IMR-90 (cell line): ENCODE measurements at regions not wholly inside any gene's neighbourhood (a gene's known extent, or its start where the extent isn't known, plus 50 kb on each side); places are given as distances from the start of the nearest gene placed in this dataset.

Experiments
- MAFK ChIP-seq: IDR thresholded peaks from 2 replicates; pipeline ENCODE4 v1.6.1; 2012; ENCODE audit warnings: low read depth, low read length, improper control_type of control experiment
- MXI1 ChIP-seq: IDR thresholded peaks from 2 replicates; pipeline ENCODE4 v1.6.1; 2012; ENCODE audit warnings: low read depth, mild to moderate bottlenecking, low read length, moderate library complexity, borderline replicate concordance
- POLR2A ChIP-seq: IDR thresholded peaks from 2 replicates; pipeline ENCODE4 v1.6.1; 2012; ENCODE audit warnings: mild to moderate bottlenecking, low read depth, low read length
- SMC3 ChIP-seq: fragments of 150-350 bp; IDR thresholded peaks from 2 replicates; pipeline ENCODE4 v1.6.1; 2016; ENCODE audit warnings: low read depth, mild to moderate bottlenecking, antibody characterized with exemption, low read length, moderate library complexity
- TF ChIP-seq, protein P1 (sequence below): conservative IDR thresholded peaks from 2 replicates; pipeline ENCODE4 v1.5.1; 2012; ENCODE audit warnings: mild to moderate bottlenecking, low read depth, low read length, improper control_type of control experiment

DNA sequence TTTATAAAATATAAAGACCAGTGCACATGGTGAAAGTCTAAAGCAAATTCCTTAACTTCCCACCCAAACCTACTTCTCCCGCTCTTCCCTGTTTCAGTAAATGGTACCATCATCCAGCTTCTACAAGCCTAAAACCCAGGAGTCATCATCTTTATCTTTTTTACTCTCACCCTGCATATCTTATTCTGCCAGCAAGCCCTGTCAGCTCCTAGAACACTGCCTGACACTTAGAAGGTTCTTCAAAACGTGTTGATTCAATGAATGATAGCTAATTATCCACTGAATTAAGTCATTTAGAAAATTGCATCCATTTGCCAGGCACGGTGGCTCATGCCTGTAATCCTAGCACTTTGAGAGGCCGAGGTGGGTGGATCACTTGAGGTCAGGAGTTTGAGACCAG, 185.7 kb downstream of the TFAP2B start:
- TF ChIP-seq MAFK (no peak), POLR2A (no peak), MXI1 (no peak), SMC3 (no peak)
- TF ChIP-seq, protein P1, sequence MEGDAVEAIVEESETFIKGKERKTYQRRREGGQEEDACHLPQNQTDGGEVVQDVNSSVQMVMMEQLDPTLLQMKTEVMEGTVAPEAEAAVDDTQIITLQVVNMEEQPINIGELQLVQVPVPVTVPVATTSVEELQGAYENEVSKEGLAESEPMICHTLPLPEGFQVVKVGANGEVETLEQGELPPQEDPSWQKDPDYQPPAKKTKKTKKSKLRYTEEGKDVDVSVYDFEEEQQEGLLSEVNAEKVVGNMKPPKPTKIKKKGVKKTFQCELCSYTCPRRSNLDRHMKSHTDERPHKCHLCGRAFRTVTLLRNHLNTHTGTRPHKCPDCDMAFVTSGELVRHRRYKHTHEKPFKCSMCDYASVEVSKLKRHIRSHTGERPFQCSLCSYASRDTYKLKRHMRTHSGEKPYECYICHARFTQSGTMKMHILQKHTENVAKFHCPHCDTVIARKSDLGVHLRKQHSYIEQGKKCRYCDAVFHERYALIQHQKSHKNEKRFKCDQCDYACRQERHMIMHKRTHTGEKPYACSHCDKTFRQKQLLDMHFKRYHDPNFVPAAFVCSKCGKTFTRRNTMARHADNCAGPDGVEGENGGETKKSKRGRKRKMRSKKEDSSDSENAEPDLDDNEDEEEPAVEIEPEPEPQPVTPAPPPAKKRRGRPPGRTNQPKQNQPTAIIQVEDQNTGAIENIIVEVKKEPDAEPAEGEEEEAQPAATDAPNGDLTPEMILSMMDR = no peak
